ENCODE measurements at regions not wholly inside any gene's neighbourhood (a gene's known extent, or its start where the extent isn't known, plus 50 kb on each side); places are given as distances from the start of the nearest gene placed in this dataset.

DNA sequence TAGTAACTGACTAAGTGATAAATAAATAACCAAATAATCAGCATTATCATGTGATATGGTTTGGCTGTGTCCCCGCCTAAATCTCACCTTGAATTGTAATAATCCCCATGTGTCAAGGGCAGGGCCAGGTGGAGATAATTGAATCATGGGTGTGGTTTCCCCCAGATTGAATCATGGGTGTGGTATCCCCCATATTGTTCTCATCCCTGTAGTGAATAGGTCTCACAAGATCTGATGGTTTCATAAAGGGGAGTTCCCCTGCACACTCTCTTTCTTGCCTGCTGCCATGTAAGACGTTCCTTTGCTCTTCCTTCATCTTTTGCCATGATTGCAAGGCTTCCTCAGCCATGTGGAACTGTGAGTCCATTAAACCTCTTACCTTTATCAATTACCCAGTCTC lies 72.1 kb upstream of the NRP1 start:
- no peak for TF ChIP-seq CTCF (IDR thresholded peaks at IDR 0.05; ENCODE audit: low read length)
- TF ChIP-seq EZH2 (IDR thresholded peaks at IDR 0.05; ENCODE audit: borderline replicate concordance, low read length), result no peak

Measured in OCI-LY1 (cell line).